Stomach (tissue), 8 donors: ENCODE measurements at regions not wholly inside any gene's neighbourhood (a gene's known extent, or its start where the extent isn't known, plus 50 kb on each side); places are given as distances from the start of the nearest gene placed in this dataset.

ENCODE experiments used
- DNase-seq, 2 donors: peaks; one replicate each; pipeline versions ENCODE4 v3.0.0 to v3.0.0-alpha.2; 2013 to 2019
- H3K27ac ChIP-seq, 5 donors: fragments of 200-600 bp in 4 of 5; sonication (generic) in 4 of 5; one replicate each; pipeline ENCODE4 v1.5.1; 2013 to 2019; ENCODE audit warnings: mild to moderate bottlenecking in 1 of 5, moderate library complexity in 1 of 5
- H3K27me3 ChIP-seq, 3 donors: fragments of 200-600 bp; sonication (generic); one replicate each; pipeline ENCODE4 v1.5.1; 2017 to 2019; ENCODE audit warnings: mixed run types in 1 of 3
- H3K36me3 ChIP-seq, 4 donors: fragments of 200-600 bp; sonication (generic); 1 replicate in 3 of 4; 2 replicates in 1 of 4; pipeline ENCODE4 v1.5.1; 2016 to 2019
- H3K4me1 ChIP-seq, 4 donors: fragments of 200-600 bp; sonication (generic); one replicate each; pipeline ENCODE4 v1.5.1; 2016 to 2019
- H3K4me3 ChIP-seq, 4 donors: fragments of 200-600 bp; sonication (generic) in 3 of 4; one replicate each; pipeline ENCODE4 v1.5.1; 2016 to 2019; ENCODE audit warnings: mild to moderate bottlenecking in 1 of 4
- H3K9me3 ChIP-seq, 4 donors: fragments of 200-600 bp; sonication (generic); one replicate each; pipeline ENCODE4 v1.5.1; 2016 to 2019
- CTCF ChIP-seq, 7 experiments: fragments of 450-650 bp in 4 of 7; fragments of 200-600 bp in 3 of 7; sonication (generic) in 3 of 7; IDR thresholded peaks; one replicate each; pipeline ENCODE4 v1.5.1; 2016 to 2019; ENCODE audit warnings: antibody characterized with exemption in 7 of 7, control low read depth in 2 of 7, mild to moderate bottlenecking in 1 of 7
- EP300 ChIP-seq: sonication (generic); formaldehyde crosslinking; IDR thresholded peaks from one replicate; pipeline ENCODE4 v1.6.1; 2017; ENCODE audit warnings: antibody characterized with exemption
- POLR2A ChIP-seq, 4 donors: fragments of 450-650 bp; IDR thresholded peaks; one replicate each; pipeline ENCODE4 v1.6.1; 2016; ENCODE audit warnings: antibody characterized with exemption in 4 of 4, control low read depth in 2 of 4, mild to moderate bottlenecking in 1 of 4, moderate library complexity in 1 of 4
- POLR2AphosphoS5 ChIP-seq, 3 donors: sonication (generic); formaldehyde crosslinking; IDR thresholded peaks; one replicate each; pipeline ENCODE4 v1.6.1; 2016; ENCODE audit warnings: antibody characterized with exemption in 3 of 3
- WGBS, 5 donors: extraction: QIAGEN DNeasy Blood & Tissue Kit in 3 of 5; methylation state at CpG; one replicate each; pipeline versions ENCODE4 v1.1.5 to v1.1.7; 2013 to 2018; 5-methylcytosine and 5-hydroxymethylcytosine counted together
- intact Hi-C: fragments of 100-400 bp; cut with DNase I; formaldehyde crosslinking; loops from one replicate; pipeline ENCODE4 v1.15.1; 2023; ENCODE audit warnings: low total_unique reads
- donor health status: healthy with polysubstance abuse.
- donor health status: Bipolar disorder and iron deficiency.
- donor health status: healthy.

- no peaks in the 10 kb centered on the region for H3K27me3 ChIP-seq
Observed at GRCh38 chr1:95451904-95452303, 217.9 kb downstream of the RWDD3 start.

GRCh38 chr1:95453053-95453452 lies 219.0 kb downstream of the RWDD3 start:
- peaks cover 0 to 13% (median 2%) of the 10 kb centered on the region in 4 donors for H3K9me3 ChIP-seq
- H3K27ac ChIP-seq = no peak overlapping the region
- no peak for DNase-seq
- 93 to 97% (median 95%) methylated on average over 2 of the region's 2 CpGs for WGBS, 5 donors
- no peaks in the 10 kb centered on the region for H3K27me3 ChIP-seq
- no peak overlapping the region for H3K4me3 ChIP-seq
- TF ChIP-seq CTCF (IDR thresholded peaks at IDR 0.05) = no peak
- no peak for TF ChIP-seq POLR2AphosphoS5 (IDR thresholded peaks at IDR 0.05)
- no peak for TF ChIP-seq POLR2A (IDR thresholded peaks at IDR 0.05)
- TF ChIP-seq EP300 = no peak
- H3K36me3 ChIP-seq = no peaks in the 10 kb centered on the region
- H3K4me1 ChIP-seq = no peaks in the 10 kb centered on the region
- intact Hi-C loops = no loop called here

More at GRCh38 chr1:95451904-95452303, 217.9 kb downstream of the RWDD3 start:
- Histone ChIP-seq H3K4me3 (no peak overlapping the region), H3K27ac (no peak overlapping the region), H3K36me3 (no peaks in the 10 kb centered on the region), H3K4me1 (no peaks in the 10 kb centered on the region), H3K9me3 (peaks cover 0 to 13% (median 2%) of the 10 kb centered on the region in 4 donors)
- 73 to 90% (median 80%) methylated on average over 3 of the region's 3 CpGs for WGBS, 5 donors
- TF ChIP-seq EP300 (no peak), CTCF (IDR thresholded peaks at IDR 0.05) (no peak), POLR2AphosphoS5 (IDR thresholded peaks at IDR 0.05) (no peak), POLR2A (IDR thresholded peaks at IDR 0.05) (no peak)
- intact Hi-C loops = no loop called here
- no peak for DNase-seq

- Histone ChIP-seq H3K27ac (no peak overlapping the region), H3K9me3 (peaks cover 0 to 7% (median 0%) of the 10 kb centered on the region in 4 donors), H3K36me3 (no peaks in the 10 kb centered on the region), H3K27me3 (no peaks in the 10 kb centered on the region), H3K4me1 (no peaks in the 10 kb centered on the region), H3K4me3 (no peak overlapping the region)
- TF ChIP-seq POLR2AphosphoS5 (IDR thresholded peaks at IDR 0.05) (no peak), CTCF (IDR thresholded peaks at IDR 0.05) (peak in 3 of 7 experiments; percentile 30 to 60 (median 53))
- intact Hi-C loops = no loop called here
- 4 to 32% (median 16%) methylated on average over 1 of the region's 1 CpG for WGBS, 5 donors
- DNase-seq = no peak
Observed at GRCh38 chr1:95467036-95467435, 233.0 kb downstream of the RWDD3 start.

GRCh38 chr1:95475686-95476457 lies 241.9 kb downstream of the RWDD3 start:
- Histone ChIP-seq H3K27me3 (no peaks in the 10 kb centered on the region), H3K36me3 (no peaks in the 10 kb centered on the region), H3K9me3 (peaks cover 0 to 6% (median 3%) of the 10 kb centered on the region in 4 donors), H3K27ac (no peak overlapping the region), H3K4me1 (no peaks in the 10 kb centered on the region), H3K4me3 (no peak overlapping the region)
- intact Hi-C loops = no loop called here
- WGBS, 5 donors = 69 to 79% (median 75%) methylated on average over 3 of the region's 3 CpGs
- TF ChIP-seq EP300 = no peak
- no peak for TF ChIP-seq POLR2A (IDR thresholded peaks at IDR 0.05)
- TF ChIP-seq CTCF (IDR thresholded peaks at IDR 0.05) = no peak
- no peak for TF ChIP-seq POLR2AphosphoS5 (IDR thresholded peaks at IDR 0.05)
- DNase-seq = no peak
